Activated naive CD8-positive, alpha-beta T cell treated with anti-CD3 and anti-CD28 coated beads, Interleukin-2, amount 50 U/mL, for 24 hours (primary cell): ENCODE measurements at regions not wholly inside any gene's neighbourhood (a gene's known extent, or its start where the extent isn't known, plus 50 kb on each side); places are given as distances from the start of the nearest gene placed in this dataset.

Source experiments
- ATAC-seq: fragments of 150-1000 bp; cut with Tn5 transposase; one replicate; pipeline ENCODE4 v1.10.0; 2021
- DNase-seq: peaks from one replicate; pipeline ENCODE4 v3.0.0; 2021
- H3K27ac Mint-ChIP-seq: one replicate; pipeline ENCODE4 v1.8.0; 2021; ENCODE audit warnings: mild to moderate bottlenecking, mixed read lengths
- H3K27me3 Mint-ChIP-seq: one replicate; pipeline ENCODE4 v1.8.0; 2021; ENCODE audit warnings: mixed read lengths
- H3K36me3 Mint-ChIP-seq: one replicate; pipeline ENCODE4 v1.8.0; 2021; ENCODE audit warnings: low read depth, mixed read lengths
- H3K4me1 Mint-ChIP-seq: one replicate; pipeline ENCODE4 v1.8.0; 2021; ENCODE audit warnings: mixed read lengths
- H3K4me3 Mint-ChIP-seq: one replicate; pipeline ENCODE4 v1.8.0; 2021; ENCODE audit warnings: mild to moderate bottlenecking, moderate library complexity, mixed read lengths
- H3K9me3 Mint-ChIP-seq: one replicate; pipeline ENCODE4 v1.8.0; 2021; ENCODE audit warnings: mixed read lengths

GRCh38 chr3:59612444-59612715, 562.6 kb upstream of the CFAP20DC start:
- H3K27me3 Mint-ChIP-seq, result peaks cover 2% of the 10 kb centered on the region
- ATAC-seq (no peak), DNase-seq (no peak)
- H3K36me3 Mint-ChIP-seq, result no peaks in the 10 kb centered on the region
- H3K4me1 Mint-ChIP-seq, result no peaks in the 10 kb centered on the region
- H3K27ac Mint-ChIP-seq, result no peak overlapping the region
- H3K4me3 Mint-ChIP-seq, result no peak overlapping the region
- H3K9me3 Mint-ChIP-seq, result no peaks in the 10 kb centered on the region

- Mint-ChIP-seq H3K27ac (no peak overlapping the region), H3K4me3 (no peak overlapping the region), H3K4me1 (no peaks in the 10 kb centered on the region), H3K27me3 (peaks cover 2% of the 10 kb centered on the region), H3K9me3 (no peaks in the 10 kb centered on the region), H3K36me3 (no peaks in the 10 kb centered on the region)
- ATAC-seq (no peak), DNase-seq (no peak)
Observed at GRCh38 chr3:59611649-59612443, 562.0 kb upstream of the CFAP20DC start.

GRCh38 chr3:59609657-59610348, 560.0 kb upstream of the CFAP20DC start:
- H3K27me3 Mint-ChIP-seq, result peaks cover 2% of the 10 kb centered on the region
- no peaks in the 10 kb centered on the region for H3K36me3 Mint-ChIP-seq
- ATAC-seq (no peak), DNase-seq (no peak)
- no peak overlapping the region for H3K4me3 Mint-ChIP-seq
- no peaks in the 10 kb centered on the region for H3K4me1 Mint-ChIP-seq
- H3K9me3 Mint-ChIP-seq, result no peaks in the 10 kb centered on the region
- H3K27ac Mint-ChIP-seq, result no peak overlapping the region

DNA sequence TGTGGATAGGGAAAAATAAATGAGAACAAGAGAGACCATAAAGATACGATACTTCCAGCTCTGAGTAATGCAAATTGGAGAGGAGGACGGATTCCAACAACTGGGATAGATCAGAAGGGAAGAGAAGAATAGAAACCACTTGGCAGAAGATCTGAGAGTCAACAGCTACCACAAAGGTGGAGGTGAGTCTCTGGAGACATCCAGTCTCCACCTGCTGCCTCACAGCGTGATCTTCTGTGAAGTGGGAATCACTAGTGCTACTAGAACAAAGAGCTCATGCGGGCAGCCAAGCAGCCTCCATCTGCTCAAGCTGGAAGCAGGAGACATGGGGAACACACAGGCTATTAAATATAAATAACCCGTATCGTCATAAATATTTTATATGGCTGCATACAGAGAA, 558.5 kb upstream of the CFAP20DC start:
- DNase-seq (no peak), ATAC-seq (no peak)
- no peaks in the 10 kb centered on the region for H3K4me1 Mint-ChIP-seq
- no peaks in the 10 kb centered on the region for H3K36me3 Mint-ChIP-seq
- no peak overlapping the region for H3K4me3 Mint-ChIP-seq
- no peaks in the 10 kb centered on the region for H3K9me3 Mint-ChIP-seq
- no peak overlapping the region for H3K27ac Mint-ChIP-seq
- peaks cover 2% of the 10 kb centered on the region for H3K27me3 Mint-ChIP-seq

- Mint-ChIP-seq H3K9me3 (no peaks in the 10 kb centered on the region), H3K27ac (no peak overlapping the region)
- DNase-seq, result no peak
Observed at GRCh38 chr3:59607656-59608055, 557.8 kb upstream of the CFAP20DC start.

DNA sequence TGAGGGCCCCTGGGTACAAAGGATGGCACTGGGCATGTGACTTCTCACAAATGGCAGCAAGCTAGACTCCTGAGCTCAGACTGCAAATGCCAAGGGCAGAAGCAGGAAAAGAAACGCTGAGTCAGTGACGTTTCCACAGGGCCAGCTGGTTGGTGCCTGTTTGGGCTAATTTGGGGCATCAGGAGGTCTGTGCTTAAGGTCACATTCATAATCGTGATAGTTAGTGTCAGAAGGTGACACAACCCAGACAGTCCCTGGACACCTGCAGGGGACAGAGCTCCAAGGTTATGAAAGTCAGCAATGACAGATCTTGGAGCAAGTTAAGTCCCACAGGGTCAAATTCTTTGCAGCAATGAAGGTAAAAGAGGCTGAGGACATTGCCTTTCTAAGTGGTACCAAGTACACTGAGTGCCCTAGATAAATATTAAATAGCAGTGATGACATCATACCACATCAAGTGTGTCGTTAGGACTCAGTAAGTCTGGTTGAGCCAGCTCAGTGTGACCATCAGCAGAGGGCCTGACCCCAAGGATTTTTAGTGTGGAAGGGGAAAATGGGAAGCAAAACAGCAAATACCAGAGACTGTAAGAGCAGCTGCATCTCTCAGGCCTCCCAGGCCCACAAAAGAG, 556.9 kb upstream of the CFAP20DC start:
- peaks cover 2% of the 10 kb centered on the region for H3K27me3 Mint-ChIP-seq
- DNase-seq (no peak), ATAC-seq (no peak)
- no peak overlapping the region for H3K27ac Mint-ChIP-seq
- no peak overlapping the region for H3K4me3 Mint-ChIP-seq
- H3K4me1 Mint-ChIP-seq, result no peaks in the 10 kb centered on the region
- no peaks in the 10 kb centered on the region for H3K9me3 Mint-ChIP-seq
- H3K36me3 Mint-ChIP-seq, result no peaks in the 10 kb centered on the region

More at GRCh38 chr3:59607656-59608055, 557.8 kb upstream of the CFAP20DC start:
- Mint-ChIP-seq H3K27me3 (peaks cover 2% of the 10 kb centered on the region), H3K4me1 (no peaks in the 10 kb centered on the region), H3K4me3 (no peak overlapping the region), H3K36me3 (no peaks in the 10 kb centered on the region)
- no peak for ATAC-seq

DNA sequence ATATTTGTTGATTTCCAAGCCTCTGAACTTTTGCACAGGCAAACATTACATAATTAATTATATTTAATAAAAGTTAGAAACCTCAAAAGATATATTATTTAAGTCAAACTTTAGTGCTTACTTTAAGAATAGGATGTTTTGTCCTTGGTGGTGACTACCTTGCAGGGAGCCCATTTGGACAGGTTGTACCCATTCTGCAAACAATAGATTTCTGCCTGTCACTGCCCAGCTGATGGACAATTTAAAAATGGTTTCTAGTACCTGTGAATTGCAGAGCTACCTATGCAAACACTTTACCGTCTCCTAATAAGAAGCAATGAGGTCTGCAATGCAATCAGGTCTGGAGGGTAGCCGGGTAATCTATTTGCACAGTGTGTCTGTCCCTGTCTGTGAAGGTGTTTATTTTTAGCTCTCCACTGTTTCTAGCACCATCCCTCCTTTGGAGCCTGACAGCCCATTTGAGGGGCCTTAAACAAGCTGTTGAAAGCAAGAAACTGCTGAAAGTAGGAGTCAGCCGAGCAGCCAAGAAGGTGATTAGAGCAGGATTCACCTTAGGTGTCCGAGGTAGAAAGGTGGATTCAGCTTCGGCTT, 556.2 kb upstream of the CFAP20DC start:
- Mint-ChIP-seq H3K9me3 (no peaks in the 10 kb centered on the region), H3K36me3 (no peaks in the 10 kb centered on the region), H3K27me3 (peaks cover 2% of the 10 kb centered on the region), H3K4me1 (no peaks in the 10 kb centered on the region), H3K4me3 (no peak overlapping the region), H3K27ac (no peak overlapping the region)
- DNase-seq, result no peak
- ATAC-seq, result no peak

GRCh38 chr3:59605318-59605717, 555.5 kb upstream of the CFAP20DC start:
- peaks cover 2% of the 10 kb centered on the region for H3K27me3 Mint-ChIP-seq
- H3K4me1 Mint-ChIP-seq, result no peaks in the 10 kb centered on the region
- no peaks in the 10 kb centered on the region for H3K36me3 Mint-ChIP-seq
- no peak for ATAC-seq
- DNase-seq, result no peak
- H3K4me3 Mint-ChIP-seq, result no peak overlapping the region
- no peak overlapping the region for H3K27ac Mint-ChIP-seq
- H3K9me3 Mint-ChIP-seq, result no peaks in the 10 kb centered on the region

DNA sequence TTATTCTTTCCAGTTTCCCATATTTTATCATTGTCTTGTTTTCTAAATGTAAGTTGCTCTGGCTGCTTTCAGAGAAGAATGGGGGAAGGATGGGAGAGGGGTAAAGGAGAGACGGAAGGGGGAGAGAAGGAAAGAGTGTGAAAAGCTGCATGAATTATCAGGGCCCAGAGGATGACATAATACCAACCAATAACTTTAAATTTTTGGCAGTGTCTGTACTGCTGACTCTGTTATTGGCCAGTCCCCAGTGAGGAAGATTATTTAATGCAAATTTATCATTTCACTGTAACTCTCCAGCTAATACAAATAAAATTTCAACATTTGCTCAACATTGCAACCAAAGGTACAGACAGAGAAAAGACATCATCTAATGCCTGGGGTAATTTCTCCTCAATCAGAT, 551.7 kb upstream of the CFAP20DC start:
- H3K9me3 Mint-ChIP-seq, result no peaks in the 10 kb centered on the region
- H3K4me3 Mint-ChIP-seq, result no peak overlapping the region
- no peaks in the 10 kb centered on the region for H3K4me1 Mint-ChIP-seq
- DNase-seq (no peak), ATAC-seq (no peak)
- no peaks in the 10 kb centered on the region for H3K36me3 Mint-ChIP-seq
- no peaks in the 10 kb centered on the region for H3K27me3 Mint-ChIP-seq
- H3K27ac Mint-ChIP-seq, result no peak overlapping the region

DNA sequence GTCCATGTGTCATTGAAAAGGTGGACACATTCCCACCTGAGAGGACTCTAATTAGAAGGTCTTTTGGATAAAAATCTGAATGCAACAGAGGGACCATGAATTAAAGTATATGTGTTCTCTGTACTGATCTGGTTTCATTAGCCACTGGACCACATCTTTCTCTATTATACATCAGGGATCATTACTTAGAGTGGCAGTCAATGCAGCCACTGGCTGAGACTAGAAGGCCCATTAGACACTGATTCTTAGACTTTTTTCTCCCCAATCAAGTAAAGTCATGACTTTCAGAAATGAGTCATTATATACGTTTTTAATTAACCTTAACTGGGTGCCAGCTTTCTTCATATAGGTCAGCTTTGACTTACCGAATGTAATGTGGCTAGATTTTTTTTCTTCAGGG, 550.8 kb upstream of the CFAP20DC start:
- no peak for DNase-seq
- Mint-ChIP-seq H3K4me3 (no peak overlapping the region), H3K27me3 (no peaks in the 10 kb centered on the region), H3K27ac (no peak overlapping the region), H3K4me1 (no peaks in the 10 kb centered on the region), H3K9me3 (no peaks in the 10 kb centered on the region), H3K36me3 (no peaks in the 10 kb centered on the region)
- ATAC-seq, result no peak

- no peak overlapping the region for H3K27ac Mint-ChIP-seq
- no peak overlapping the region for H3K4me3 Mint-ChIP-seq
- no peaks in the 10 kb centered on the region for H3K27me3 Mint-ChIP-seq
- no peaks in the 10 kb centered on the region for H3K36me3 Mint-ChIP-seq
- no peaks in the 10 kb centered on the region for H3K4me1 Mint-ChIP-seq
- ATAC-seq (no peak), DNase-seq (no peak)
- H3K9me3 Mint-ChIP-seq, result no peaks in the 10 kb centered on the region
Observed at GRCh38 chr3:59596741-59597140, 546.9 kb upstream of the CFAP20DC start.

- no peaks in the 10 kb centered on the region for H3K4me1 Mint-ChIP-seq
- no peak for ATAC-seq
- no peaks in the 10 kb centered on the region for H3K36me3 Mint-ChIP-seq
- no peaks in the 10 kb centered on the region for H3K9me3 Mint-ChIP-seq
- no peak overlapping the region for H3K27ac Mint-ChIP-seq
- no peak for DNase-seq
- no peaks in the 10 kb centered on the region for H3K27me3 Mint-ChIP-seq
- no peak overlapping the region for H3K4me3 Mint-ChIP-seq
Observed at GRCh38 chr3:59595830-59596229, 546.0 kb upstream of the CFAP20DC start.

- H3K4me3 Mint-ChIP-seq, result no peak overlapping the region
- no peaks in the 10 kb centered on the region for H3K36me3 Mint-ChIP-seq
- no peak for DNase-seq
- ATAC-seq, result no peak
- no peaks in the 10 kb centered on the region for H3K27me3 Mint-ChIP-seq
- H3K4me1 Mint-ChIP-seq, result no peaks in the 10 kb centered on the region
- no peaks in the 10 kb centered on the region for H3K9me3 Mint-ChIP-seq
- H3K27ac Mint-ChIP-seq, result no peak overlapping the region
Observed at GRCh38 chr3:59593380-59593779, 543.6 kb upstream of the CFAP20DC start.

- Mint-ChIP-seq H3K4me3 (no peak overlapping the region), H3K9me3 (peaks cover 17% of the 10 kb centered on the region), H3K27ac (no peak overlapping the region), H3K4me1 (no peaks in the 10 kb centered on the region), H3K36me3 (no peaks in the 10 kb centered on the region), H3K27me3 (no peaks in the 10 kb centered on the region)
- ATAC-seq (no peak), DNase-seq (no peak)
Observed at GRCh38 chr3:59580996-59581395, 531.2 kb upstream of the CFAP20DC start.

DNA sequence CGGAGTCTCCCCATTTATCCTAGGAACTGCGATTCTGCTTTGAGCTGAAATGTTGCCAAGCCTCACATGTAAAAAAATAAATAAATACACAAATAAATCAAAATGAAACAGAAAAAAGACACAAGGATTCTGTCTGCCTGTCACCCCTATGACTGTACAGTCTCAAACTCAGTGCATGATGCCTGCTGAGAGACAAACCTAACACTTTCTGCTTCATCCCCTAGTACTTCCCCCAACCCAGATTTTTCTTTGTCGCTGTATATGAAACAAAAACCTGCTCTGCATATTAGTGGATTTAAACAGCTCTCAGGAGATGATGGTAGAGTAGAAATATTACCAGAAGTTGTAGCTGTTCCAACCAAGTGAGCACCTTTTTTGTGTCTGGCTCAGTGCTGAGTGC, 530.7 kb upstream of the CFAP20DC start:
- no peak for DNase-seq
- no peaks in the 10 kb centered on the region for H3K36me3 Mint-ChIP-seq

More for the DNA sequence above, 530.7 kb upstream of the CFAP20DC start:
- no peaks in the 10 kb centered on the region for H3K4me1 Mint-ChIP-seq
- peaks cover 13% of the 10 kb centered on the region for H3K9me3 Mint-ChIP-seq
- H3K27me3 Mint-ChIP-seq, result no peaks in the 10 kb centered on the region
- no peak overlapping the region for H3K27ac Mint-ChIP-seq
- no peak overlapping the region for H3K4me3 Mint-ChIP-seq
- peak; percentile 24 for ATAC-seq
